PC-9 (cell line): ENCODE measurements at regions not wholly inside any gene's neighbourhood (a gene's known extent, or its start where the extent isn't known, plus 50 kb on each side); places are given as distances from the start of the nearest gene placed in this dataset.

Source experiments
- CTCF ChIP-seq: fragments of 200-600 bp; sonication (generic); conservative IDR thresholded peaks from 2 replicates; pipeline ENCODE4 v1.6.1; 2017; ENCODE audit warnings: mixed run types, antibody characterized with exemption, mild to moderate bottlenecking, moderate library complexity
- EZH2 ChIP-seq: fragments of 200-600 bp; sonication (generic); IDR thresholded peaks from 2 replicates; pipeline ENCODE4 v1.8.0; 2017; ENCODE audit warnings: antibody characterized with exemption, low read depth

DNA sequence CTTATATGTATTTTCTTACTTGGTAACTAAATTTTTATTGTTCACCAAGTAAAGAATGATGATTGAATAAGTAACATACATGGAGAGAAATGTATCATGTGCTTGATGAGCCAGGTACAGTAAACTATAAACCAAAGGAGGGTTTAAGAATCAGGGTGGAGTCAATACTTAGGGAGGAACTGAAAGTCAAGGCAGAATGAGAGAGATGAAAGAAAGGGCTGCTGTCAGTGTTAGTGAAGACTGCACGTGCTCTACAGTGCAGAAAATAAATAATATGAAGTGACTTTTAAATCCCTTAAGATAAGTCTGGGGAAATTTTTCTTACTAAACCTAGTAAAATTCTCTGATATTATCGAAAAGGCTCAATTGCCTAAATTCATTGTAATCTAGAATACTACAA lies 986.0 kb downstream of the DSC3 start:
- TF ChIP-seq CTCF (no peak), EZH2 (no peak)
